HG02759 (cell line): ENCODE measurements at regions not wholly inside any gene's neighbourhood (a gene's known extent, or its start where the extent isn't known, plus 50 kb on each side); places are given as distances from the start of the nearest gene placed in this dataset.
"Not testable (repeated sequence)": the region's sequence is repeated elsewhere in the genome, so short reads cannot be mapped to it uniquely, and the experiment has no call there.

ENCODE experiments used
- ATAC-seq: cut with Tn5 transposase; IDR thresholded peaks from one replicate; pipeline ENCODE4 v1.9.1; 2021; ENCODE audit warnings: mild to moderate bottlenecking, moderate library complexity; ENCODE audit not compliant: unreplicated experiment

DNA sequence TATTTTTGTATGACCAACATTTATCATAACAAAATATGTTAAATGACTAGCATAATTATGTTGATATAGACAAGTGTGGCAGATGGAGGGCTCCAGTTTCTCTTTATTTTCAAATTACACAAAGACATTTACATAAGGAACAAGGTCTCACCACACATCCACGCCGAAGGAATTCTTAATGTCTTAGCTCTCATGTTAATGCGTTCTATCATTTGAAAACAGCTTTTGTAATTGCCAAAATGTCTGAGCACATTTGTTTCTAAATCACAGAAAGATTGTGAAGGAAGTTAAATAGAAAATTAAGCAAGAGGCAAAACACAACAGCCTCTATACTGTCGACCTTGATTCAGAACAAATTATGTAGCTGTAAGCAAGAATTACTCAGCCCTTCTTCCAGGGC, 223.0 kb upstream of the NR5A2 start:
- ATAC-seq: no peak

GRCh38 chr1:199808110-199808870, 219.2 kb upstream of the NR5A2 start:
- no peak for ATAC-seq

GRCh38 chr1:199809311-199809710, 218.2 kb upstream of the NR5A2 start:
- ATAC-seq: no peak

- no peak for ATAC-seq
These were observed 216.3 kb upstream of the NR5A2 start for GRCh38 chr1:199811163-199811562.

- ATAC-seq: no peak
These were observed 214.3 kb upstream of the NR5A2 start for GRCh38 chr1:199813198-199813597.

- ATAC-seq: no peak
These were observed 211.6 kb upstream of the NR5A2 start for GRCh38 chr1:199815947-199816346.

- no peak for ATAC-seq
These were observed 210.2 kb upstream of the NR5A2 start for GRCh38 chr1:199817266-199817665.

GRCh38 chr1:199821029-199821779, 206.3 kb upstream of the NR5A2 start:
- ATAC-seq: no peak

- no peak for ATAC-seq
These were observed 195.1 kb upstream of the NR5A2 start for GRCh38 chr1:199832451-199832850.

- no peak for ATAC-seq
These were observed 192.8 kb upstream of the NR5A2 start for GRCh38 chr1:199834711-199835110.

GRCh38 chr1:199836430-199836829, 191.1 kb upstream of the NR5A2 start:
- ATAC-seq: no peak

- no peak for ATAC-seq
These were observed 190.2 kb upstream of the NR5A2 start for GRCh38 chr1:199837321-199837720.

GRCh38 chr1:199839608-199840007, 187.9 kb upstream of the NR5A2 start:
- ATAC-seq: not testable (repeated sequence)

- ATAC-seq: not testable (repeated sequence)
These were observed 184.4 kb upstream of the NR5A2 start for GRCh38 chr1:199843096-199843495.

- no peak for ATAC-seq
These were observed 183.6 kb upstream of the NR5A2 start for GRCh38 chr1:199843861-199844260.

GRCh38 chr1:199847021-199847420, 180.5 kb upstream of the NR5A2 start:
- ATAC-seq: no peak

- no peak for ATAC-seq
These were observed 175.9 kb upstream of the NR5A2 start for GRCh38 chr1:199851439-199852140.

DNA sequence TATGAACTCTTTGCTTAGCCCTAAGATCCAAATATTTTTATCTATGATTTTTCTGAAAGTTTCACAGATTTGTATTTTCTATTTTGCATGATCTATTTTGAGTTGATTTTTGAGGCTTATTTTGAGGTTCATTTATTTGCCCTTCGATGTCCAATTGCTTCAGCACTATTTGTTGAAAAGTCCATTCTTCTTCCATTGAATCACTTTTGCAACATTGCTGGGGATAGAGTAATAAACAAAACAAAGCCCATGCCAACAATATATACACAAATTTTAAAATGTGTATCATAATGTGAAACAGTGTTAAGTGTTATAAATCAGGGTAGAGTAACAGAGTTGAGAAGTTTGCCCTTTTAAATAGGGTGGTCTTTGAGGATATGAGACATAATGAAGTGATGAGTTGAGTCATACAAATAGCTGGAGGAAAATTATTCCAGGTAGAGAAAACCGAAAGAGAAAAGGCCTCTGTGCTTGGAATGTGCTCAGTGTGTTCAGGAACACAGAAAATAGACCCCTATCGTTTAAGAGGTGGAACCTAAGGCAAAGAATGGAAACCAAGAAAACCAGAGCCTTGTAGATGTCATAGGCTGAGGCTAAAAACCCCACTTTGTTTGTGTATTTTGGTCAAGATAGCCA, 172.7 kb upstream of the NR5A2 start:
- no peak for ATAC-seq

- no peak for ATAC-seq
These were observed 171.9 kb upstream of the NR5A2 start for GRCh38 chr1:199855580-199855979.

DNA sequence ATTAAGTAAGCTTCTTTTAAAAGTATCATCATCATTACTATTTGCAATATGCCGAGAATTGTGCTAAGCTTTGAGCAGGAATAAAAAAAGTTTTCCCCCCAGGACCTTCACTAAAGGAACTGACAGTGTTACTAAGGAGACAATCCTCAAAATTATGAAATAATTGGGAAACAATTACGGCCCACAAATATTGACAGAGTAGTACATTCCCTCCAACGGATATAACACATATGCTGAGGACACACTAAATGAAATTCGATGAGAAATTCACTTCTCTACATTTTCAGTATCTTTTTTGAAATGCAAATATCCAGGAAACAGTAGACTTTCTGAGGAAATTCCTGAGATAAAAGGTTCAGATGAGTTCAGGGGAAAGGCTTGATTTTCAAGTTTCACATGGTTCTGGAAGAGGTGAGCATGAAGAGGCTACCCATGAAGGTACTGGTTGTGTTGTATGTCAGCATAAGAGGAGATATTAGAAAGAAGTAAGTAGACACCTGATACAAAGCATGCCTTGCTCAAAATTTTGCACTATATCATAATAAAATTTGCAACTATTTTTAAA, 171.2 kb upstream of the NR5A2 start:
- ATAC-seq: no peak

GRCh38 chr1:199857108-199857507, 170.4 kb upstream of the NR5A2 start:
- no peak for ATAC-seq
